ENCODE measurements at regions not wholly inside any gene's neighbourhood (a gene's known extent, or its start where the extent isn't known, plus 50 kb on each side); places are given as distances from the start of the nearest gene placed in this dataset.

GRCh38 chr20:57091748-57092111, 174.7 kb downstream of the BMP7 start:
- no peak overlapping the region for H3K4me3 Mint-ChIP-seq
- Histone ChIP-seq H3K36me3 (ENCODE audit: insufficient read depth, low read length) (no peaks in the 10 kb centered on the region), H3K4me3 (ENCODE audit: low read length) (no peak overlapping the region), H3K4me1 (ENCODE audit: insufficient read depth, low read length) (peaks cover 8% of the 10 kb centered on the region), H3K27ac (ENCODE audit: low read depth in 1 of 2, low read length in 2 of 2) (no peak overlapping the region), H3K27me3 (ENCODE audit: control insufficient read depth in 1 of 2, insufficient read depth in 2 of 2, low read length in 2 of 2) (no peaks in the 10 kb centered on the region), H3K9me3 (ENCODE audit: control insufficient read depth in 1 of 2, insufficient read depth in 1 of 2, low read length in 2 of 2) (peaks cover 0 to 26% of the 10 kb centered on the region in 2 experiments)
- DNase-seq (no peak), ATAC-seq (ENCODE audit: poor library complexity) (no peak)
- H3K9me3 Mint-ChIP-seq, result no peaks in the 10 kb centered on the region
- H3K4me1 Mint-ChIP-seq (ENCODE audit: low read depth), result peaks cover 13% of the 10 kb centered on the region
- POLR2A ChIA-PET, result no interaction called here
- no peaks in the 10 kb centered on the region for H3K36me3 Mint-ChIP-seq (ENCODE audit: low read depth)
- no peak overlapping the region for H3K27ac Mint-ChIP-seq
- CTCF ChIA-PET, result no interaction called here
- intact Hi-C loops (cut with DNase I, micrococcal nuclease), result loop anchor here (1.0 to 5.0 kb wide), 5 partner anchors 253 to 1117 kb away; no protein-coding TSS in a partner anchor
- TF ChIP-seq CTCF (IDR thresholded peaks at IDR 0.05), result no peak
- peaks cover 19% of the 10 kb centered on the region for H3K27me3 Mint-ChIP-seq

- CTCF ChIA-PET, result no interaction called here
- Histone ChIP-seq H3K27ac (ENCODE audit: low read depth in 1 of 2, low read length in 2 of 2) (no peak overlapping the region), H3K4me1 (ENCODE audit: insufficient read depth, low read length) (peaks cover 8% of the 10 kb centered on the region), H3K36me3 (ENCODE audit: insufficient read depth, low read length) (no peaks in the 10 kb centered on the region), H3K27me3 (ENCODE audit: control insufficient read depth in 1 of 2, insufficient read depth in 2 of 2, low read length in 2 of 2) (peaks cover 1 to 2% of the 10 kb centered on the region in 2 experiments), H3K9me3 (ENCODE audit: control insufficient read depth in 1 of 2, insufficient read depth in 1 of 2, low read length in 2 of 2) (peaks cover 0 to 23% of the 10 kb centered on the region in 2 experiments), H3K4me3 (ENCODE audit: low read length) (no peak overlapping the region)
- ATAC-seq (ENCODE audit: poor library complexity) (peak; percentile 74), DNase-seq (peak; percentile 23 to 72 (median 39))
- Mint-ChIP-seq H3K36me3 (ENCODE audit: low read depth) (no peaks in the 10 kb centered on the region), H3K4me1 (ENCODE audit: low read depth) (peaks cover 13% of the 10 kb centered on the region), H3K27ac (no peak overlapping the region), H3K27me3 (peaks cover 21% of the 10 kb centered on the region), H3K9me3 (no peaks in the 10 kb centered on the region), H3K4me3 (no peak overlapping the region)
- intact Hi-C loops (cut with DNase I, micrococcal nuclease), result loop anchor here (1.0 to 5.0 kb wide), 3 partner anchors 254 to 1115 kb away; no protein-coding TSS in a partner anchor
- POLR2A ChIA-PET, result no interaction called here
- peak; percentile 60 for TF ChIP-seq CTCF (IDR thresholded peaks at IDR 0.05)
These were observed 174.1 kb downstream of the BMP7 start for GRCh38 chr20:57092112-57092899.

DNA sequence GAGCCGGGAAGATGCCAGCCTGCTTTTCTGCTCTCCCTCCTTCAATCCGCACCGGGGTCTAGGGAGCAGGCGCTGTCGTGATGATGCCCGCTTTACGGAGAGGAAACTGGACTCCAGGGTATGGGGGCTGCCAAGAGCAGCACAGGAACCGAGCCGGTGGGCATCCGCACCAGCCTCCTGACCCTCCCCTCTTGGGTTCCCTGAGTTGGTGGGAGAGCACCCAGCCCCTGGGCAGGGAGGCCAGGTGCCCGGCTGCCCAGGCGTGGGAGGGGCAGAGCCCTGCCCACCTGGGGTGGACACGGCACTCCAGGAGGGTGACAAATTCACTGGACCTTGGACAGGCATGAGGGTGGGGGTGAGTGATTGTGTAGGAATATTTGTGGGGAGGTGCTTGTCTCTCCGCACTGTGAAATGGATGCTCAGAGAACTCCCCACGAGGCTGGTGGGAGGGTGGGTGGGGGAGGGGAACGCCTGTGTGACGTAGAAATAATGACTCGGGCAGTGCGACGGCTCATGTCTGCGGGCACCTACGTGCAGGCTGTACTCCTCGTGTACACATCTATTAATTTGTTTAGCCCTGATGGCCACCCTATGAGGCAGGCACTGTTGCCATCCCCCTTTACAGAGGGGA, 173.4 kb downstream of the BMP7 start:
- ChIA-PET POLR2A (no interaction called here), CTCF (no interaction called here)
- no peak for TF ChIP-seq CTCF (IDR thresholded peaks at IDR 0.05)
- intact Hi-C loops (cut with DNase I, micrococcal nuclease), result loop anchor here (1.0 to 5.0 kb wide), 3 partner anchors 253 to 1114 kb away; no protein-coding TSS in a partner anchor
- Mint-ChIP-seq H3K27ac (no peak overlapping the region), H3K27me3 (peaks cover 21% of the 10 kb centered on the region), H3K9me3 (no peaks in the 10 kb centered on the region), H3K4me3 (no peak overlapping the region), H3K4me1 (ENCODE audit: low read depth) (peaks cover 13% of the 10 kb centered on the region), H3K36me3 (ENCODE audit: low read depth) (no peaks in the 10 kb centered on the region)
- Histone ChIP-seq H3K9me3 (ENCODE audit: control insufficient read depth in 1 of 2, insufficient read depth in 1 of 2, low read length in 2 of 2) (peaks cover 0 to 18% of the 10 kb centered on the region in 2 experiments), H3K27me3 (ENCODE audit: control insufficient read depth in 1 of 2, insufficient read depth in 2 of 2, low read length in 2 of 2) (peaks cover 3% of the 10 kb centered on the region in 2 experiments), H3K27ac (ENCODE audit: low read depth in 1 of 2, low read length in 2 of 2) (no peak overlapping the region), H3K4me3 (ENCODE audit: low read length) (no peak overlapping the region), H3K36me3 (ENCODE audit: insufficient read depth, low read length) (no peaks in the 10 kb centered on the region), H3K4me1 (ENCODE audit: insufficient read depth, low read length) (peaks cover 8% of the 10 kb centered on the region)
- DNase-seq (no peak), ATAC-seq (ENCODE audit: poor library complexity) (no peak)

Measured in CD4-positive, alpha-beta T cell (primary cell).